Hepatocyte (in vitro differentiated cells): ENCODE measurements at regions not wholly inside any gene's neighbourhood (a gene's known extent, or its start where the extent isn't known, plus 50 kb on each side); places are given as distances from the start of the nearest gene placed in this dataset.

Source experiments
- EZH2 ChIP-seq: fragments of 200-600 bp; sonication (generic); IDR thresholded peaks from 2 replicates; pipeline ENCODE4 v1.6.1; 2016; ENCODE audit warnings: antibody characterized with exemption, mild to moderate bottlenecking, borderline replicate concordance
- EZH2phosphoT487 ChIP-seq: fragments of 200-600 bp; sonication (generic); IDR thresholded peaks from one replicate; pipeline ENCODE4 v1.6.1; 2018; ENCODE audit warnings: antibody characterized with exemption, mild to moderate bottlenecking, low read depth, moderate library complexity; ENCODE audit not compliant: unreplicated experiment, severe bottlenecking
- TF ChIP-seq, protein P1 (sequence below): fragments of 200-600 bp; sonication (generic); IDR thresholded peaks from 2 replicates; pipeline ENCODE4 v1.5.1; 2016; ENCODE audit warnings: antibody characterized with exemption, mild to moderate bottlenecking; ENCODE audit not compliant: poor library complexity

GRCh38 chr20:53871541-53871940 lies 198.9 kb downstream of the BCAS1 start:
- TF ChIP-seq EZH2 (no peak), EZH2phosphoT487 (no peak)
- TF ChIP-seq, protein P1, sequence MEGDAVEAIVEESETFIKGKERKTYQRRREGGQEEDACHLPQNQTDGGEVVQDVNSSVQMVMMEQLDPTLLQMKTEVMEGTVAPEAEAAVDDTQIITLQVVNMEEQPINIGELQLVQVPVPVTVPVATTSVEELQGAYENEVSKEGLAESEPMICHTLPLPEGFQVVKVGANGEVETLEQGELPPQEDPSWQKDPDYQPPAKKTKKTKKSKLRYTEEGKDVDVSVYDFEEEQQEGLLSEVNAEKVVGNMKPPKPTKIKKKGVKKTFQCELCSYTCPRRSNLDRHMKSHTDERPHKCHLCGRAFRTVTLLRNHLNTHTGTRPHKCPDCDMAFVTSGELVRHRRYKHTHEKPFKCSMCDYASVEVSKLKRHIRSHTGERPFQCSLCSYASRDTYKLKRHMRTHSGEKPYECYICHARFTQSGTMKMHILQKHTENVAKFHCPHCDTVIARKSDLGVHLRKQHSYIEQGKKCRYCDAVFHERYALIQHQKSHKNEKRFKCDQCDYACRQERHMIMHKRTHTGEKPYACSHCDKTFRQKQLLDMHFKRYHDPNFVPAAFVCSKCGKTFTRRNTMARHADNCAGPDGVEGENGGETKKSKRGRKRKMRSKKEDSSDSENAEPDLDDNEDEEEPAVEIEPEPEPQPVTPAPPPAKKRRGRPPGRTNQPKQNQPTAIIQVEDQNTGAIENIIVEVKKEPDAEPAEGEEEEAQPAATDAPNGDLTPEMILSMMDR = no peak
